Smooth muscle cell of the brain vasculature (primary cell): ENCODE measurements at regions not wholly inside any gene's neighbourhood (a gene's known extent, or its start where the extent isn't known, plus 50 kb on each side); places are given as distances from the start of the nearest gene placed in this dataset.

Source experiments
- DNase-seq: peaks from one replicate; pipeline ENCODE4 v3.0.0-alpha.2; 2012; ENCODE audit warnings: low read depth, low spot score

GRCh38 chr5:96072138-96072790, 110.6 kb upstream of the ELL2 start:
- no peak for DNase-seq

GRCh38 chr5:96070622-96071225, 109.1 kb upstream of the ELL2 start:
- no peak for DNase-seq

DNA sequence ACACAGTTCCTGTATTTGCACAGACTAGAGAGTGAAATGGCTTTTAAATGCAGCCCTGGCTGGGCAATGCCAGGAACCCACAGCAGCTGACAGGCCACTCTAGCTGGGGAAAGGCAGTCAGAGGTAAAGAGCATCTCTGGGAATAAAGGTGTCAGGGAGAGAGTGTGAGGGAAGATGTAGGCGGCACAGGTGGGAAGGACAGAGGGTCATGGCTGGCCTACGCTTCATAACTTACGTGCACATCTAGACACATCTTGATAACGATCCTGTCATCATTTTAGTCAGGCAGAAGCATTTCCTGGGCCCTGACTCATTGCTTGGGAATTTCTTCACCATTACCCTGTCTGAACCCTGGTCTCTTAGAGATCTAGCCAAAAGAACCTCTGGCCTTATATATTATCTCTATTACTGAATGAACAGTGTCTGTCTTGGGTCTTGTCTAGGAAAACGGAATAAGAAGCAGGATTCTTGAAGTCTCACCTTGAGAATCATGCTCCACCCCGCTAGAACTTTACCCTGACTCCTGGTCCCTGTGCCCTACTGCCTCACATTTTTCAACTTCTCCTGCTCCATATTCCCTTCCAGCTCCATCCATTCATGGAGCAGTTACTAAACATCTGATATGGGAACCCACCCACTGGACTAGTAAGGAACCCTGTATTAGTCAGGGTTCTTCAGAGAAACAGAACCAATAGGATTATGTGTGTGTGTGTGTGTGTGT, 106.4 kb upstream of the ELL2 start:
- no peak for DNase-seq

GRCh38 chr5:96067251-96067650, 105.6 kb upstream of the ELL2 start:
- DNase-seq, result no peak

DNA sequence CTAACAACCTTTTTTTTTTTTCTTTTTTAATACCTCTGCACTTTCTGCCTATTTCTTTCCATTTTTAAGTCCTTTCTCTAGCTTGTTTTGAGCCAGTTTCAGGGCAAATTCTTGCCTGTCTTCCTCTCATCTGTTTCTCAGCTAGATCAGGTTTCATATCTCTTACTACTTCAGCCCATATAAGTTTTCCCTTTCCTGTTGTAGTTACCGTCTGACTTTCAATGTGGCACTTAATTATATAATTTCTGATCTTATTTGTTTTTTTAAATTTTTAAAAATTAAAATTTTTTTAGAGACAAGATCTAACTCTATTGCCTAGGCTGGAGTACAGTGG, 104.7 kb upstream of the ELL2 start:
- no peak for DNase-seq

DNA sequence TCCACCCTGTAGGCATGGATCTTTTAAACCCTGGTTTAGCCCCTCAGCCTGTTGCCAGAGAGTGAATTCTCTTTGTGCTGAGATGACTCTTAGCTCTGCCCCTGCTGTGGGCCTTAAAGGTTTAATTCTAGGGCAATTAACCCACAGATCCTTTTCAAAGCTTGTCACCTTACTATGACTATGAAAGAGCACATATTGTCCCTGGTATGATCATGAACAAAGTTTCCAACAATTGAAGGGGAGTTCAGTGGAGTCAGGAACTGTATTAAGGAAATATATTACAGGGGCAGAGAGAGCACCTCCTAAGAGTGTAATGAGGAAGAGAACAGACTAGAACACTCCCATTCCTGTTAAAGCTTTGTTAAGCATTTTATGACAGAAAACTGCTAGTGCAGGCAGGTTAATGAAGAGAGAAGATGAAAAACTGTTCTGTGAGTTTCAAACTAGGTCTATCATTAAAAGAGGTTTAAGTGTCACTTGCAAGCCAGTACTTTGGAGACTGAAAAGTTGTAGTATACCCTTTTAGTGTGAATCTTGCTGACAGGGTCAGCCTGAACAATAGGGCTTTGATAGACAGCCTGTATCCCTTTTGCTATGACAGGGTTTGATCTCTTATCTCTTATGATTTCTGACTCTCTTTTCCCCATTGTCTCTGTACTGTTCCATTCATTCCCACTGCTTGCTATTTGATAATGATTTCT, 104.2 kb upstream of the ELL2 start:
- DNase-seq, result no peak

DNA sequence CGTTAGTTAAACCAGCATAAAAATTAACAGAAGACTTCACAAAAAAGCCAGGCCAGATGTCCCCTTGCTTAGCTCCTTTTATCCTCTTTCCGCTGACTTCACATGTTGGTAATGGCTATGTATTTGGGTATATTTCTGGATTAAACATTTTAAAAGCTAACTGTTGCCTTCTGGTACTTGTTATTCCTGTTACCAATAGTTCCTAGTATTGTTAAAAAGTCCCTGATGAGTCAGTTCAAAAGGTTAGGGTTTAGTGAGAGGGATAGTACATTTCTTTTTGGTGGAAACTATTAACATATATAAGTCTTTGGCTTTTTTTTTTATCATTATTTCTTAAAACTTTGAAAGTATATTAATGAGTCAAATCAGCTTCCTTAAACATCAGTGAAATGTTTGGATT, 103.2 kb upstream of the ELL2 start:
- no peak for DNase-seq

- no peak for DNase-seq
Observed at GRCh38 chr5:96062836-96063235, 101.2 kb upstream of the ELL2 start.

GRCh38 chr5:96058084-96058483, 96.4 kb upstream of the ELL2 start:
- no peak for DNase-seq

- DNase-seq, result no peak
Observed at GRCh38 chr5:96054311-96055030, 92.8 kb upstream of the ELL2 start.

DNA sequence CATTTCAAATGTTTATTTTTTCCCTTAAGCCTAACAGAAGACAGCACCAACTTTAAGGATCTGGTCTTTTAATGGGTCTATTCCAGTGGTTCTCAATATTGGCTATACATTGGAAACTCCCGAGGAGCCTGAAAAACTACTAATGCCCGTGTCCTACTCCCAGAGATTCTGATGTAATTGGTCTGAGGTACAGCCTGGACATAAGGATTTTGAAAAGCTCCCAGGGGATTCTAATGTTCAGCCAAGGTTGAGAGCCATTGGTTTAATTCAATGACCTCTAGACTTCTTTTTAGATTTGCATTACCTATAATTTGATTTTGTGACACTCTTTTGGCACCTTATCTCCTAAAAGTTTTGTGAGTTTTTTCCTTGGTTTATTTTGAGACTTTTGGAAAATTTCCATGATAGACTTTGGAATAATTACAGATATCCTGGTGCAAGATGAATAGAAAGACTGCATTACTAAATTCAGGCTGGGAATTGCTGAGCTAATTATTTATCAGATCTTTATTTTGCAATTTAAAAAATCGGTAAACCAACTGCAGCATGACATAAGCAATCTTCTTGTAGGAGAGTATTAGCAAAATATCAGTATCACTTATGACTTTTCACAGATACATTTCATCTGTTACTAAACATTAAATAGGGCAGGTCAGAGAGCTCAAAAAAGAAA, 91.5 kb upstream of the ELL2 start:
- no peak for DNase-seq

DNA sequence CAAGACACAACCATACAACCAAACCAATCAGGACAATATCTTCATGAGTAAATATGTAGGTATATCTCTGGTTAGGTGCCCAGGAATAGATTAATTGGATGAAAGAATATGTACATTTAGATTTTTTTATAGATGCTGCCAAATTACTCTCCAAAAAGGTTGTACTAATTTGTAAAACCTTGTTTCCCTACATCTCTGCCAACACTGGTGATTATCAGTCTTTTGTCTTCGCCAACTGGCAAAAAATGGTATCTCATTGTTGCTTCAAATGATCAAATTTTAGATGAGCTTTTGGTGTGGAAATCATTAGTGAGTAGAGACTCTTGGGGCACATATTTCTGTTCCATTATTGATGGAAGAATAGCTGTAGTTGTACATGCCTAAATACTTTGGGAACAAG, 90.7 kb upstream of the ELL2 start:
- DNase-seq, result no peak

- DNase-seq, result no peak
Observed at GRCh38 chr5:96051401-96051830, 89.8 kb upstream of the ELL2 start.

- no peak for DNase-seq
Observed at GRCh38 chr5:96050273-96050880, 88.7 kb upstream of the ELL2 start.

GRCh38 chr5:96049398-96050272, 88.0 kb upstream of the ELL2 start:
- DNase-seq, result no peak

DNA sequence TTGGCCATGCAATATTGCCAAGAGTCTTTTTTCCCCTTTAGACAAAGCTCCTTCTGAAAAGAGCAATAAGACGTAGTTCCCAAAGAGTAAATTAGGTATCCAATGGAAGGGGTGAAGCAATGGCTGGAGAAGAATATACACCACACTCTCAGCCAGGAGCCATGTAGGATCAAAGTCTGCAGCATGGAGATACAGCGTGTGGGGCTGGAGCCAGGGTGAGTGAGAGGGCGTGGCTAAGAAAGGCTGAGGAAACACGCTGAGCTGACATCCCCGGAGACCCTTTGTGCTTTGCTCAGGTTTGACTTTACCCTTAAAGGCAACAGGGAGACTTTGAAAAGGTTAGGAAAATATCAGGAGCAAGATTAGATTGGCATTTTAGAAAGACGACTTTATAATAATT, 87.1 kb upstream of the ELL2 start:
- no peak for DNase-seq

GRCh38 chr5:96045888-96046287, 84.2 kb upstream of the ELL2 start:
- no peak for DNase-seq

- no peak for DNase-seq
Observed at GRCh38 chr5:96043446-96043845, 81.8 kb upstream of the ELL2 start.

- no peak for DNase-seq
Observed at GRCh38 chr5:96037128-96037527, 75.5 kb upstream of the ELL2 start.

DNA sequence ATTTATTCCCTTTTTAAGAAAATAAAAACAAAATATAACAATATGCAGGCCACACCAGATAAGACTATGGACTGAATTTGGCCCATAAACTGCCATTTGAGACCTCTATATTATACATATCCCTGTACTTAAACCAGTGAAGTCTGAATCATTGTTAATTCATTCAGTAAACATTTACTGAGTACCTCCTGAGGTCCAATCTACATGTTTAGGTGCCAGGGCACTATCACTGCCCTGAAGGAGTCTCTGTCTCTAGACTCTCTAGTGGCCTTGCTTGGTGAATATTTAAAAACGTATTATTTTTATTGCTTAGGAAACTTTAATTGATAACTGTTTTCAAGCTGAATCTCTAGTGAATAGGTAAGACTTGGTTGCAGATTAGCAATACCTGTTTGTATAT, 74.7 kb upstream of the ELL2 start:
- DNase-seq, result no peak
